Erythroblast (primary cell): ENCODE measurements at regions not wholly inside any gene's neighbourhood (a gene's known extent, or its start where the extent isn't known, plus 50 kb on each side); places are given as distances from the start of the nearest gene placed in this dataset.

Experiments used
- GATA1 ChIP-seq: IDR thresholded peaks from 2 replicates; pipeline ENCODE4 v1.6.1; 2011; ENCODE audit warnings: low read depth, mild to moderate bottlenecking, control low read depth, low read length, moderate library complexity
- POLR2A ChIP-seq: IDR thresholded peaks from 2 replicates; pipeline ENCODE4 v1.6.1; 2011; ENCODE audit warnings: mild to moderate bottlenecking, low read length

DNA sequence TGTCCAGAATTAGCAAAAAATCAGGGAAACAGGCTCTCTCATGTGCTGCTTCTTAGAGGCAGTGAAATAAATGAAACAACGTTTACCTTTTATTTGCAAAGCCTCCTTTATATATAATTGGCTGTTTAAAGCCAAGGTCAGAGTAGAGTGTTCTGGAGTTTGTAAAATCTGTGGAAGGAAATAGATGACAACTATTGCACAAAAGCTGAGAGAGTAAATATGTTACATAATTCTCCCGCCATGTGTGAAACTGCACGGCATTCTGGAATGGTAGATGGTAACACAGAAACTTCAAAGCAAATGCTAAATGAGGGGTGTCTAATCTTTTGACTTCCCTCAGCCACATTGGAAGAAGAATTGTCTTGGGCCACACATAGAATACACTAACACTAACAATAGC, 51.5 kb upstream of the FGF3 start:
- no peak for TF ChIP-seq POLR2A
- no peak for TF ChIP-seq GATA1
